ENCODE measurements at regions not wholly inside any gene's neighbourhood (a gene's known extent, or its start where the extent isn't known, plus 50 kb on each side); places are given as distances from the start of the nearest gene placed in this dataset.

DNA sequence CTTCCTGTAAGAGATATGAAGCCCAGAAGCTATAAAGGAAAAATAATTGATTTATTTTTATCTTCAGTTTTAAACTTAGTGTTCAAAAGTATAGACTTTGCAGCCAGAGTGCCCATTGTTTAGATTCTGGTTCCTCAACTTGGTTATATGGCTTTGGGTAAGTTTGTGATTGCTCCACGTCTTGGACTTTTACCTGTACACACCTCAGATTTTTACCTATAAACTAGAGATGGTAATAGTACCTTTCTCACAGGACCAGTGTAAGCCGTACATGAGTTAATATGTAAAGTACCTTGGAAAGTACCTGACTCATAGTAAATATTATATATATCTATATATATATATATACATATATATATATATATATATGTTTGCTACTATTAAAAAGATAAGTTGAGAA lies 283.8 kb downstream of the RAP2B start:
- TF ChIP-seq POLR2A (IDR thresholded peaks at IDR 0.05) = no peak
- TF ChIP-seq, protein P1, sequence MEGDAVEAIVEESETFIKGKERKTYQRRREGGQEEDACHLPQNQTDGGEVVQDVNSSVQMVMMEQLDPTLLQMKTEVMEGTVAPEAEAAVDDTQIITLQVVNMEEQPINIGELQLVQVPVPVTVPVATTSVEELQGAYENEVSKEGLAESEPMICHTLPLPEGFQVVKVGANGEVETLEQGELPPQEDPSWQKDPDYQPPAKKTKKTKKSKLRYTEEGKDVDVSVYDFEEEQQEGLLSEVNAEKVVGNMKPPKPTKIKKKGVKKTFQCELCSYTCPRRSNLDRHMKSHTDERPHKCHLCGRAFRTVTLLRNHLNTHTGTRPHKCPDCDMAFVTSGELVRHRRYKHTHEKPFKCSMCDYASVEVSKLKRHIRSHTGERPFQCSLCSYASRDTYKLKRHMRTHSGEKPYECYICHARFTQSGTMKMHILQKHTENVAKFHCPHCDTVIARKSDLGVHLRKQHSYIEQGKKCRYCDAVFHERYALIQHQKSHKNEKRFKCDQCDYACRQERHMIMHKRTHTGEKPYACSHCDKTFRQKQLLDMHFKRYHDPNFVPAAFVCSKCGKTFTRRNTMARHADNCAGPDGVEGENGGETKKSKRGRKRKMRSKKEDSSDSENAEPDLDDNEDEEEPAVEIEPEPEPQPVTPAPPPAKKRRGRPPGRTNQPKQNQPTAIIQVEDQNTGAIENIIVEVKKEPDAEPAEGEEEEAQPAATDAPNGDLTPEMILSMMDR (IDR thresholded peaks at IDR 0.05) = no peak
- TF ChIP-seq POLR2AphosphoS5 (IDR thresholded peaks at IDR 0.05) = no peak
- no peak overlapping the region for H3K27ac ChIP-seq
- DNase-seq (ENCODE audit: low spot score in 2 of 2) = no peak
- H3K9me3 ChIP-seq = no peaks in the 10 kb centered on the region
- H3K4me3 ChIP-seq = no peak overlapping the region
- H3K27me3 ChIP-seq = no peaks in the 10 kb centered on the region
- H3K4me1 ChIP-seq = no peaks in the 10 kb centered on the region
- intact Hi-C loops (cut with DNase I; ENCODE audit: low total_unique reads) = no loop called here
- H3K36me3 ChIP-seq = no peaks in the 10 kb centered on the region

DNA sequence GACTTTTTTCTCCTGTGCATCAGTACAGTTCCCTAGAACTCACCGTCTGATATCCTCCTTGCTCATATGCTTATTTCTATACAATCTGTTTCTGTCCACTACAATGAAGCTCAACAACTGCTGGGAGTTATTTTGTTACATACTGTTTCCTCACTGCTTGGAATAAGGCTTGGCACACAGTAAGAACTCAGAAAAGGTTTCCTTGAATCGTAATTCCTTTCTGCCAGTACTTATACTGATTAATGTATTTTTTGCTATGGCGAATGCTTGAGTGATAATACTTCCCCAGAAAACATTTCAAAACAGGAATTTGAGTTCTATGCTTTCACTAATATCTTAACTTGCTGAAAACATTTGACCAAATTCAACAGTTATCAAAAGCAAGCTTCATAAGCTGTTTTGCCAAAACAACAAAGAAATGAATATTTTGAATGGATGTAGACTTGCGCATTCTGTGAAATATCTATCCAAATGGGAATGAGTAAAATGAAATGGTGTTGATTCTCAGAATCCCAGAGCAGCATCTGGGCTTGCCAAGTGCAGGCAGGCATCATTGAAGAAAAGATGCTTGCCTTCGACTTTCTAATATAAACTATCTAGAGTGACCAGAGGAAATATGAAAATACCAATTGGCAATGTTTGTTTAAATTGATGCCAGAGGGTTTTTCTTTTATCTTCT lies 286.3 kb downstream of the RAP2B start:
- H3K36me3 ChIP-seq = no peaks in the 10 kb centered on the region
- no peak overlapping the region for H3K27ac ChIP-seq
- no peaks in the 10 kb centered on the region for H3K9me3 ChIP-seq
- no peak for DNase-seq (ENCODE audit: low spot score in 2 of 2)
- intact Hi-C loops (cut with DNase I; ENCODE audit: low total_unique reads) = no loop called here
- no peaks in the 10 kb centered on the region for H3K4me1 ChIP-seq
- no peak overlapping the region for H3K4me3 ChIP-seq
- H3K27me3 ChIP-seq = no peaks in the 10 kb centered on the region
- no peak for TF ChIP-seq POLR2AphosphoS5 (IDR thresholded peaks at IDR 0.05)
- TF ChIP-seq, protein P1 (IDR thresholded peaks at IDR 0.05) = no peak
- TF ChIP-seq POLR2A (IDR thresholded peaks at IDR 0.05) = no peak

DNA sequence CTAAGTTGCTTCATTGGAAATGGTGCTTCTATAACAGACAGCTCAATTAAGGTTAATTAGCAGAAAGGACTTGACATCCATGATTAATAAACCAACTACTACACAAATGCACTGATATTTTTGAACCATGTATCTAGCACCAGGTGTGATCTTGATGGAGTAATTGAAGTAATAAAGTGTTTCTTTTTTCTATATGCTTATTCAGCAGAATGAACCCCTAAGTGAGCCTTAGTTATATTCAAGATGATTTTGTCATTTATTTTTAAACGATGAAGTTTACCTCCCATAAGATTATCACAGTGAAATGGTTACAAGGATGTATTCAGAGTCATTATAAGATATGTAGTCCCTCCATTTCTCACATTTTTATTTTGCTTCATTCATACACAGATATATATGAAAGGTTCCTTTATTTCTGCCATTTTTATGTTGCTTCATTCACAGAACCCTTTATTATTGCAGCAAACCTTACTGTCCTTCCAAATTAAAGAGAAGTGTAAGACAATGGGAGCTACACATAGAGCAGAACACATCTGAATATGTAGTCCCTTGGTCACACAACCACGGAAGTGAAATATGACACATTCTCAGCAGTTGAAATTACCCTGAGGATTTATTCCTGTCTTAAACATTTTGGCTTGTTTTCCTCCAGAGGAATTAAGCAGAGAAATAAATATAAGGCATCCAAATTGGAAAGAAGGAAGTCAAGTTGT lies 295.0 kb downstream of the RAP2B start:
- TF ChIP-seq, protein P1 (IDR thresholded peaks at IDR 0.05) = no peak
- TF ChIP-seq POLR2A (IDR thresholded peaks at IDR 0.05) = no peak
- no peak for TF ChIP-seq POLR2AphosphoS5 (IDR thresholded peaks at IDR 0.05)
- intact Hi-C loops (cut with DNase I; ENCODE audit: low total_unique reads) = no loop called here

DNA sequence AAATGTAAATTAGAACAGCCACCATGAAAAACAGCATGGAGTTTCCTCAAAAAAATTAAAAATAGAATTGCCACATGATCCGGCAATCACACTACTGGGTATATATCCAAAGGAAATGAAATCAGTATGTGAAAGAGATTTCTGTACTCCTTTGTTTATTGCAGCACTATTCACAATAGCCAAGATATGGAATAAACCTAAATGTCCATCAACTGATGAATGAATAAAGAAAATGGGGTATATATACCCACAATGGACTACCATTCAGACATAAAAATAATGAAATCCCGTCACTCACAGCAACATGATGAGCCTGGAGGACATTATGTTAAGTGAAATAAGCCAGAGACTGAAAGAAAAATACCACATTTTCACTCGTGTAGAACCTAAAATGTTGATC lies 296.9 kb downstream of the RAP2B start:
- H3K27ac ChIP-seq = no peak overlapping the region
- no peak overlapping the region for H3K4me3 ChIP-seq
- H3K27me3 ChIP-seq = no peaks in the 10 kb centered on the region
- TF ChIP-seq POLR2A (IDR thresholded peaks at IDR 0.05) (no peak), POLR2AphosphoS5 (IDR thresholded peaks at IDR 0.05) (no peak)
- TF ChIP-seq, protein P1 (IDR thresholded peaks at IDR 0.05) = no peak
- H3K4me1 ChIP-seq = no peaks in the 10 kb centered on the region
- DNase-seq (ENCODE audit: low spot score in 2 of 2) = no peak
- intact Hi-C loops (cut with DNase I; ENCODE audit: low total_unique reads) = no loop called here
- H3K9me3 ChIP-seq = peaks cover 0 to 2% of the 10 kb centered on the region in 2 donors
- H3K36me3 ChIP-seq = no peaks in the 10 kb centered on the region

More for the DNA sequence above, 295.0 kb downstream of the RAP2B start:
- no peak for DNase-seq (ENCODE audit: low spot score in 2 of 2)
- Histone ChIP-seq H3K27me3 (no peaks in the 10 kb centered on the region), H3K4me1 (no peaks in the 10 kb centered on the region), H3K9me3 (peaks cover 0 to under 1% of the 10 kb centered on the region in 2 donors), H3K36me3 (no peaks in the 10 kb centered on the region), H3K4me3 (no peak overlapping the region), H3K27ac (no peak overlapping the region)

DNA sequence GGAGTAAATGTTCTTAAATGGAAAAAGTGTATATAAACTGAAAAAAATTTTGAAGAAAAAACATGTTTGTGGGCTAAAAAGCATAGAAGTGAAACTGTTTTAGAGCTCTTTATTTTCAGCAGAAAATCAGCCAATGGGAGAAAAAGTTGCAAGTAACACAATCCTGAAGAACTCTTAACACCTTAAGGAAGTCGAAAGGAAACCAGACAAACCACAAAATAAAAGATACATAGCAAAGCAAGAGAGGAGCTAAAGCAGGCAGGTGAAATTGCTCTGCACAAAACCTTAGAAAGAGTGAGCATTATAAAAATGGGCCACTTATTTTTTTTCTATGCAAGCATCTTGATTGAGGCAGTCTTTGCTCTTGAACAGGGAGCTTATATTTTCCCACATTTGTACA lies 300.5 kb downstream of the RAP2B start:
- H3K27ac ChIP-seq = no peak overlapping the region
- intact Hi-C loops (cut with DNase I; ENCODE audit: low total_unique reads) = no loop called here
- DNase-seq (ENCODE audit: low spot score in 2 of 2) = no peak
- H3K4me1 ChIP-seq = no peaks in the 10 kb centered on the region
- H3K4me3 ChIP-seq = no peak overlapping the region
- H3K27me3 ChIP-seq = no peaks in the 10 kb centered on the region
- H3K36me3 ChIP-seq = no peaks in the 10 kb centered on the region
- H3K9me3 ChIP-seq = peaks cover 0 to 2% of the 10 kb centered on the region in 2 donors
- no peak for TF ChIP-seq POLR2A (IDR thresholded peaks at IDR 0.05)
- TF ChIP-seq, protein P1 (IDR thresholded peaks at IDR 0.05) = no peak
- no peak for TF ChIP-seq POLR2AphosphoS5 (IDR thresholded peaks at IDR 0.05)

Measured in breast epithelium (tissue), 4 donors.